ENCODE measurements at regions not wholly inside any gene's neighbourhood (a gene's known extent, or its start where the extent isn't known, plus 50 kb on each side); places are given as distances from the start of the nearest gene placed in this dataset.

- H3K4me3 ChIP-seq (ENCODE audit: low read length), result no peak overlapping the region
- no peak overlapping the region for H3K4me3 Mint-ChIP-seq
- peaks cover 1% of the 10 kb centered on the region for H3K27me3 Mint-ChIP-seq (ENCODE audit: insufficient read depth)
These were observed 59.3 kb upstream of the VWC2 start for GRCh38 chr7:49714182-49714581.

GRCh38 chr7:49715486-49715885, 58.0 kb upstream of the VWC2 start:
- peaks cover 1% of the 10 kb centered on the region for H3K27me3 Mint-ChIP-seq (ENCODE audit: insufficient read depth)
- Histone ChIP-seq H3K27me3 (ENCODE audit: control insufficient read depth, insufficient read depth, low read length, poor library complexity, severe bottlenecking) (no peaks in the 10 kb centered on the region), H3K9ac (ENCODE audit: extremely low read depth, low read length, poor library complexity, severe bottlenecking) (no peak overlapping the region), H3K27ac (ENCODE audit: low read depth, low read length) (no peak overlapping the region), H3K9me3 (ENCODE audit: control insufficient read depth, low read length) (no peaks in the 10 kb centered on the region), H3K36me3 (ENCODE audit: control insufficient read depth, insufficient read depth, low read length) (no peaks in the 10 kb centered on the region), H3K4me1 (ENCODE audit: control insufficient read depth, insufficient read depth, low read length) (no peaks in the 10 kb centered on the region), H3K4me3 (ENCODE audit: low read length) (no peak overlapping the region)
- H3K36me3 Mint-ChIP-seq (ENCODE audit: low read depth), result no peaks in the 10 kb centered on the region
- no peak for DNase-seq
- H3K9me3 Mint-ChIP-seq, result peaks cover under 1% of the 10 kb centered on the region
- 97 to 100% methylated on average over 1 to 2 of the region's 2 CpGs for WGBS, 2 experiments (ENCODE audit: insufficient coverage in 1 of 2, insufficient read length in 1 of 2)
- H3K4me3 Mint-ChIP-seq, result no peak overlapping the region
- H3K27ac Mint-ChIP-seq, result no peak overlapping the region
- no peak for TF ChIP-seq CTCF (conservative IDR thresholded peaks at IDR 0.05)
- H3K4me1 Mint-ChIP-seq, result peaks cover 1% of the 10 kb centered on the region

More at GRCh38 chr7:49714182-49714581, 59.3 kb upstream of the VWC2 start:
- H3K36me3 Mint-ChIP-seq (ENCODE audit: low read depth), result no peaks in the 10 kb centered on the region
- 95% methylated on average over 2 of the region's 2 CpGs; no CpG with 5 or more reads in 1 of the 2 experiments for WGBS, 2 experiments (ENCODE audit: insufficient coverage in 1 of 2, insufficient read length in 1 of 2)
- H3K9ac ChIP-seq (ENCODE audit: extremely low read depth, low read length, poor library complexity, severe bottlenecking), result no peak overlapping the region
- no peak for TF ChIP-seq CTCF (conservative IDR thresholded peaks at IDR 0.05)
- H3K36me3 ChIP-seq (ENCODE audit: control insufficient read depth, insufficient read depth, low read length), result no peaks in the 10 kb centered on the region
- no peak for DNase-seq
- H3K27ac ChIP-seq (ENCODE audit: low read depth, low read length), result no peak overlapping the region
- H3K9me3 Mint-ChIP-seq, result peaks cover 3% of the 10 kb centered on the region
- H3K4me1 ChIP-seq (ENCODE audit: control insufficient read depth, insufficient read depth, low read length), result no peaks in the 10 kb centered on the region
- peaks cover 1% of the 10 kb centered on the region for H3K4me1 Mint-ChIP-seq
- no peak overlapping the region for H3K27ac Mint-ChIP-seq
- H3K9me3 ChIP-seq (ENCODE audit: control insufficient read depth, low read length), result no peaks in the 10 kb centered on the region
- H3K27me3 ChIP-seq (ENCODE audit: control insufficient read depth, insufficient read depth, low read length, poor library complexity, severe bottlenecking), result no peaks in the 10 kb centered on the region

GRCh38 chr7:49717547-49717946, 55.9 kb upstream of the VWC2 start:
- H3K4me1 ChIP-seq (ENCODE audit: control insufficient read depth, insufficient read depth, low read length), result no peaks in the 10 kb centered on the region
- no peak overlapping the region for H3K4me3 ChIP-seq (ENCODE audit: low read length)
- TF ChIP-seq CTCF (conservative IDR thresholded peaks at IDR 0.05), result no peak
- H3K36me3 ChIP-seq (ENCODE audit: control insufficient read depth, insufficient read depth, low read length), result no peaks in the 10 kb centered on the region
- no peak overlapping the region for H3K27ac Mint-ChIP-seq
- no peaks in the 10 kb centered on the region for H3K27me3 ChIP-seq (ENCODE audit: control insufficient read depth, insufficient read depth, low read length, poor library complexity, severe bottlenecking)
- DNase-seq, result no peak
- H3K9me3 Mint-ChIP-seq, result no peaks in the 10 kb centered on the region
- no peak overlapping the region for H3K9ac ChIP-seq (ENCODE audit: extremely low read depth, low read length, poor library complexity, severe bottlenecking)
- WGBS, 2 experiments (ENCODE audit: insufficient coverage in 1 of 2, insufficient read length in 1 of 2), result 100% methylated on average over 2 of the region's 2 CpGs; no CpG with 5 or more reads in 1 of the 2 experiments
- H3K27ac ChIP-seq (ENCODE audit: low read depth, low read length), result no peak overlapping the region
- H3K27me3 Mint-ChIP-seq (ENCODE audit: insufficient read depth), result peaks cover 1% of the 10 kb centered on the region
- no peak overlapping the region for H3K4me3 Mint-ChIP-seq
- no peaks in the 10 kb centered on the region for H3K9me3 ChIP-seq (ENCODE audit: control insufficient read depth, low read length)
- peaks cover 1% of the 10 kb centered on the region for H3K4me1 Mint-ChIP-seq
- H3K36me3 Mint-ChIP-seq (ENCODE audit: low read depth), result no peaks in the 10 kb centered on the region
